ENCODE measurements at regions not wholly inside any gene's neighbourhood (a gene's known extent, or its start where the extent isn't known, plus 50 kb on each side); places are given as distances from the start of the nearest gene placed in this dataset.

GRCh38 chr3:177842743-177843734 is 645.8 kb upstream of the TBL1XR1 start:
- no peak for DNase-seq
- intact Hi-C loops (cut with DNase I; ENCODE audit: low total_unique reads), result no loop called here
- Histone ChIP-seq H3K4me1 (peaks cover 0 to 3% (median 0%) of the 10 kb centered on the region in 6 donors), H3K36me3 (no peaks in the 10 kb centered on the region), H3K27me3 (replicated peaks in 1 of 7) (no peaks in the 10 kb centered on the region), H3K4me3 (no peak overlapping the region), H3K9me3 (no peaks in the 10 kb centered on the region), H3K27ac (no peak overlapping the region)
- TF ChIP-seq, protein P1, sequence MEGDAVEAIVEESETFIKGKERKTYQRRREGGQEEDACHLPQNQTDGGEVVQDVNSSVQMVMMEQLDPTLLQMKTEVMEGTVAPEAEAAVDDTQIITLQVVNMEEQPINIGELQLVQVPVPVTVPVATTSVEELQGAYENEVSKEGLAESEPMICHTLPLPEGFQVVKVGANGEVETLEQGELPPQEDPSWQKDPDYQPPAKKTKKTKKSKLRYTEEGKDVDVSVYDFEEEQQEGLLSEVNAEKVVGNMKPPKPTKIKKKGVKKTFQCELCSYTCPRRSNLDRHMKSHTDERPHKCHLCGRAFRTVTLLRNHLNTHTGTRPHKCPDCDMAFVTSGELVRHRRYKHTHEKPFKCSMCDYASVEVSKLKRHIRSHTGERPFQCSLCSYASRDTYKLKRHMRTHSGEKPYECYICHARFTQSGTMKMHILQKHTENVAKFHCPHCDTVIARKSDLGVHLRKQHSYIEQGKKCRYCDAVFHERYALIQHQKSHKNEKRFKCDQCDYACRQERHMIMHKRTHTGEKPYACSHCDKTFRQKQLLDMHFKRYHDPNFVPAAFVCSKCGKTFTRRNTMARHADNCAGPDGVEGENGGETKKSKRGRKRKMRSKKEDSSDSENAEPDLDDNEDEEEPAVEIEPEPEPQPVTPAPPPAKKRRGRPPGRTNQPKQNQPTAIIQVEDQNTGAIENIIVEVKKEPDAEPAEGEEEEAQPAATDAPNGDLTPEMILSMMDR (IDR thresholded peaks at IDR 0.05 in 8 of 11, conservative IDR thresholded peaks at IDR 0.05 in 3 of 11), result no peak
- TF ChIP-seq POLR2AphosphoS5 (IDR thresholded peaks at IDR 0.05) (no peak), POLR2A (IDR thresholded peaks at IDR 0.05) (no peak)
- WGBS, 5 donors, result 67 to 87% (median 73%) methylated on average over 8 of the region's 8 CpGs

GRCh38 chr3:177852001-177852807 is 654.9 kb upstream of the TBL1XR1 start:
- Histone ChIP-seq H3K4me3 (no peak overlapping the region), H3K9me3 (no peaks in the 10 kb centered on the region), H3K27ac (no peak overlapping the region), H3K4me1 (no peaks in the 10 kb centered on the region), H3K27me3 (replicated peaks in 1 of 7) (no peaks in the 10 kb centered on the region), H3K36me3 (no peaks in the 10 kb centered on the region)
- DNase-seq, result no peak
- TF ChIP-seq POLR2A (IDR thresholded peaks at IDR 0.05), result no peak
- no peak for TF ChIP-seq POLR2AphosphoS5 (IDR thresholded peaks at IDR 0.05)
- TF ChIP-seq, protein P1 (IDR thresholded peaks at IDR 0.05 in 8 of 11, conservative IDR thresholded peaks at IDR 0.05 in 3 of 11), result no peak
- intact Hi-C loops (cut with DNase I; ENCODE audit: low total_unique reads), result no loop called here
- WGBS, 5 donors, result 67 to 84% (median 75%) methylated on average over 3 of the region's 3 CpGs

GRCh38 chr3:177855021-177855420 is 657.7 kb upstream of the TBL1XR1 start:
- DNase-seq, result no peak
- no peak overlapping the region for H3K27ac ChIP-seq
- no peaks in the 10 kb centered on the region for H3K4me1 ChIP-seq
- WGBS, 5 donors, result 88 to 96% (median 93%) methylated on average over 2 of the region's 2 CpGs
- intact Hi-C loops (cut with DNase I; ENCODE audit: low total_unique reads), result no loop called here
- H3K9me3 ChIP-seq, result peaks cover 0 to 6% (median 0%) of the 10 kb centered on the region in 8 donors
- H3K4me3 ChIP-seq, result no peak overlapping the region
- no peaks in the 10 kb centered on the region for H3K27me3 ChIP-seq (replicated peaks in 1 of 7)
- H3K36me3 ChIP-seq, result no peaks in the 10 kb centered on the region
- no peak for TF ChIP-seq POLR2A (IDR thresholded peaks at IDR 0.05)
- TF ChIP-seq POLR2AphosphoS5 (IDR thresholded peaks at IDR 0.05), result no peak
- TF ChIP-seq, protein P1 (IDR thresholded peaks at IDR 0.05 in 8 of 11, conservative IDR thresholded peaks at IDR 0.05 in 3 of 11), result no peak

Measured in spleen (tissue), 11 donors.